GM19438 (cell line): ENCODE measurements at regions not wholly inside any gene's neighbourhood (a gene's known extent, or its start where the extent isn't known, plus 50 kb on each side); places are given as distances from the start of the nearest gene placed in this dataset.
"Not testable (repeated sequence)": the region's sequence is repeated elsewhere in the genome, so short reads cannot be mapped to it uniquely, and the experiment has no call there.

Source experiments
- ATAC-seq: cut with Tn5 transposase; IDR thresholded peaks from one replicate; pipeline ENCODE4 v1.9.1; 2021; ENCODE audit warnings: low read depth; ENCODE audit not compliant: unreplicated experiment

DNA sequence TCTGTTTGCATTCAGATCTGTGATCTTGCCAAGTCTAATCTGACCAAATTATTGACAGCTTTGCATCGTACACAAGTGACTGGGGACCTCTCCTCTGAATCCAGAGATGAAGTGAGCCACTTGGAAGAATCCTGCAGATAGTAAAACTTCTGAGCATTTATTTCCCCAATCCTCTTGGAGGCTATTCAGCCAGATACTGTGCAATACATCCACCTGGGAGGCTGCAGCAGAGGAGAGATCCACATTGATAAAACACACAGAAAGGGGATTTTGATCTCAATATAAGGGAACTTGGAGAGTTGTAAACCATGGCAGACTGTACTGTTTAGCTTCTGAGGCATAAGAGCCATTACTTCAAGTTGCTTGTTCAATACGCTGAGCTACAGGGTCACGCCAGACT lies 654.6 kb downstream of the MTRR start:
- ATAC-seq, result no peak

DNA sequence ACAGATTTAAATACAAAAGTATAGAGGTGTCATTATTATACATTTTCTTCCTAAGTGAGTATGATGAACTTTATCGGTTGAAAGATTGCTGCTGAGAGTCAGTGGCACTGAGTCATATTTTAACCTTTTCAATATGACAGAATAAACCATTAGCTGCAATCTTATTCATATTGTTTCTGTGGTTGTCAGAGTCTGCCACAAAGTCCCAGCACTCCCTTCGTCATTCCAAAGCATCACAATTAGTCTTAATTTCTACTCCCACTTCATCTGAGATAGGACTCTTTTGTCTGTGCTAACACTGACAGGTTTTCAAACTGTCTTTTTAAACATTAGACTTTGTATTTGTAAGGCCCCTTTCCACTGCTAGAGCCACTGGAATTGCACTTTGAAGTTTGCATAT lies 656.9 kb downstream of the MTRR start:
- ATAC-seq, result no peak

DNA sequence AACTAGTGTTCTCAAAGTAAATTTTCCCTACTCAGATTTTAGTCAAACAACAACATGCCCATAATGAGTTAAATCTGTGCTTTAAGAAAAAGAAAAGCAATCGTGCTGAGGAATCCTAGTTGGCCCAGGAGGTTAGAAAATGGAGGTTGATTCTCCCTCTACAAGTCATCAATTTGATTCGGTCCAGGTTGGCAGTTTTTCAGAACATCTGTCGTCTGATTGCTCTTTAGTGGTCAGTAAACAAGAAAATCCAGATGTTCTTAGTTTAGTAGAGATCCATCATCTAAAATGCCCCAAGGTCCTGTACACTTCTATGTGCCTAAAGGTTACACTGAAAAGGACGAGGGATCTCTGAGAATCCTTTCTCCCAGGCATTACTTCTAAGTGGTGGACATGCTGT lies 659.2 kb downstream of the MTRR start:
- no peak for ATAC-seq

DNA sequence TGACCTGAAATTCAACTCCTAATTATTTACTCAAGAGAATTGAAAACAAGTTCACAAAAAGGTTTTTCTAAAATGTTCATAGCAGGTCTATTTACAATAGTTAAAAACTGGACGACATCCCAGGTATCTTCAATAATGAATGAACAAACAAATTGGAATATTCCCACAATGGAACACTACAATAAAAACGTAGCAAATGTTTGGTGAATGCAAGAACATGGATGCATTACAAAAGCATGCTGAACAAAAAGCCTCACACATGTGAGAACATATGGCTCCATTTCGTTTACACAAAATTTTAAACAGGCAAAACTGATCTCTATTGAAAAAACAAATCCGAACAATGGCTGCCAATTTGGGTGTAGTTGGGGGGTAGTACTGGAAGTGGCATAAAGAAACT lies 669.9 kb downstream of the MTRR start:
- no peak for ATAC-seq

DNA sequence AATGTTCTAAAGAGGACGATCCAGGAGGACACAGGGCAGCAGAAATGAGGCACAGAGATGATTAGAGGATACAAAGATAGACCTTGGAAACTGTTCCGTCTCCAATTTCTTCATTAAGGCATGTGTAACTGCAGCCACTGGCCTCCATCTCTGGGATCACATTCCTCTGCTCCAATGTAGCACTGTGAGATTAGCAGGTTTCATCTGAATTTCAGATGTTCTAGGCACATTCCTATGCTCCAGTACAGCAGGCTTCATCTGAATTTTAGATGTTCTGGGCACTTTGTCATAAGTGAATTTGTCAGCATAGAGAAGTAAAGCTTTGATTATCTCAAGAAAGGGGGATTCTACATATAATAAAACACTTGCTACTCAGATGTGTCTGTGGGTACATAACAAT lies 671.4 kb downstream of the MTRR start:
- ATAC-seq, result no peak

DNA sequence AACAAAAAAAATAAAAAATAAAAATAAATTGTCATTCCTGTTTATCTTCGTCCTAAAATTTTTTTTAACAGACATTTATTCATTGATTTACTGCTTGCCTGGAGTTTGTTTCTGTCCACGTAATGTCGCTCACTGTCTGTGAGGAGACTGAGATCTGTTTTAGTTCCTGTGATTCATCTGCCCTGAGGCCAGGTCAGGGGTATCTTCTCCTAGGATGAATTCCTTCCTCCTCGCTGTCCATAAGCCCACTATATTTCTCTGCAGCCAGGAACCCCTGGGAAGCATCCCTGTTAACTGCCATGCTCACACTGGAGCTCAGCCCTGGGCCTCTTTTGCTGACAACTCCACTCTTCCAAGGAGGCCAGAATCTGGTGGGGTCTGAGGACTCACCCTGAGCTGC lies 682.0 kb downstream of the MTRR start:
- no peak for ATAC-seq

DNA sequence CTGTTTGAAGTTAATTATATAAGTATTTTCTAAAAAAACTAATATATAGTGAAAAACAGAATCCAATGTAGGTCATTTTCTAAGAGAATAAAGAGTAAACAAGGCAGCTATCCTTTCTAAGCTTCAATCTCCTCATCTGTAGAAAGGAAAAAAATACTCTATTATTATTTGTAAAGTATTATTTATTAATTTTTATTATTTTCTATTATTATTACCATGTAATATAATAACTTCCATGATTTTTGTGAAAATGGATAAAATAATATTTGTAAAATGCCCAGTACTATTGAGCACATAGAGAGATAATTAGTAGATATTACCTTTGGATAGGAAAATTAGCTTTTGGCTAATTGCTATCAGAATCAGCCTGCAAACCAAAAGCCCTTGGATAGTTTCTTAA lies 684.4 kb downstream of the MTRR start:
- ATAC-seq, result no peak

DNA sequence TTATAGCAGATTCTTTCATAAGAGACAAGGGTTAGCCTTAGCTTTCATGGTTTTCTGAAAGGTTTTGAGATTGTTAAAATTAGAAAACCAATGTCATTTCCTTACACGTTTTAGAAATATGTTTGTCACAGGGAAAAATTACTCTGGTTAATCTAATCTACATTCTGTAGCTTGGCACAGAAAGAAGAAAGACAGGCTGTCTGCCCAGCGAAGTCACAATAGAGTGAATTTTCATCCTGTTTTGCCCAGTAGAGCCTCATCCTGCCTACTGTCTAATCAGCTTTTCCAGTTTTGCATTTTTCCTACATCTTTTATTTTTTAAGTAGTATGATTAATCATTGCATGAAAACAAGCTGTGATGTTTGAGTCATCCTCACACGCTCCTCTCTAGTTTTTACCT lies 688.8 kb downstream of the MTRR start:
- ATAC-seq, result no peak

DNA sequence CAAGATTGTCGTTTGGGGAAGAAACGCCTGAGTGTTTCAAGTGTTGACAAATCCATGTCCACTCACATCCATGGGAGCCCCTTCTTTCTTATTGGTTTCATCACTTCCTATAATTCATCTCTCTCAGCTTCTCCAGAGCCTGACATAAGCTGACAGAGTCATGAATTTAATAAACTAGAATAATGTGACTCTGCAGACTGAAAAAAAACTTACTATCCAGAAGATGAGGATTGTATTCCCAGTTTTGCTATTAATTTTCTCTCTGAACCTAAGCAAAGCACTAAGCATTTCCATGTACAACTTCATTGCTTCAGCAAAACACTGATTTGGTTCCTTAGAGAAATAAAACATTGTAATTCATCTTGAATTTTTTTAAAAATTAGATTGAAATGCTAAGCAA lies 691.8 kb downstream of the MTRR start:
- no peak for ATAC-seq

DNA sequence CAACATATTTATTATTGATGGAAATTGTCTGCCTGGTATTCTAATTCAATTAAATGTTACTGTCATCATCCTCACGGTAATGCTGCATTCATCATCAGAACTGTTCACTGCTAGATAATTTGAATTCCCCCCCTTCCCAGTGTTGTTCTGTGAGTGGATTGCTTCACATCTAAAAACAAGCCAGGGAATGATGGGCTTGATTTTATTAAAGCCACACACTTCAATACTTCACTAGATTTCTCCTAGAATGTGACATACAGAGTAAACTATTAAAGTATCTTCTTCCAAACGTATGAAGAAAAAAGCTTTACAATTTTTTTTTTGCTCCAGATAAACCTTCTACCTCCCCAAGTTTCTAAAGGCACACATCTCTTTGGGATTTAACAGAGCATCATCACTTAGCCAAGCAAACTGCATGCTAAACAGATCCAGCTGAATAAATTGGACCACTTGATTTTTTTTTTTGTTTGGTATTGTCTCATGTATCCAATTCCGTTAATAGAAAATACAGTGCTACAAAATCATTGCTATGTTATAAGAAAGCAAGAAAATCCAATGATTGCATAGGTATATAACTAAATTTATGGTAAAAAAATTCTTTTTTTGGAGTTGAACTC lies 692.4 kb downstream of the MTRR start:
- ATAC-seq, result no peak

DNA sequence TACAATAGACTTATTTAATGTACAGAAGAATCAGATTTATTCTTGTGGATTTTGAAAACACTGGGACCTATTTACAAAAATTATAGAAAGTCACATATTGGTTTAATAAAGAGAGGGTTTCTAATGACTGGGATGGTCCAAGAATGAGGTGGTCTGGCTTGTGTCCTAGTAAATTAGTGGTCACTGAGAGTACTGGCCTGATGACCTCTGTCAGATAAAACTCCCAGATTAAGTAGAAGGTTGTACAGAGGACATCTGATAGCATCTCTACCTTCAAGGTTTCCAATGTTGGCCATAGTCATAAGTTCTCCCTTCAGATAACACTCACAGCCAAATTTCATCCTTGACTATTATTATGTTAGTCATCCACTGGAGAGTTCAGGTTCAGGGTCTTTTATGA lies 692.9 kb downstream of the MTRR start:
- no peak for ATAC-seq

DNA sequence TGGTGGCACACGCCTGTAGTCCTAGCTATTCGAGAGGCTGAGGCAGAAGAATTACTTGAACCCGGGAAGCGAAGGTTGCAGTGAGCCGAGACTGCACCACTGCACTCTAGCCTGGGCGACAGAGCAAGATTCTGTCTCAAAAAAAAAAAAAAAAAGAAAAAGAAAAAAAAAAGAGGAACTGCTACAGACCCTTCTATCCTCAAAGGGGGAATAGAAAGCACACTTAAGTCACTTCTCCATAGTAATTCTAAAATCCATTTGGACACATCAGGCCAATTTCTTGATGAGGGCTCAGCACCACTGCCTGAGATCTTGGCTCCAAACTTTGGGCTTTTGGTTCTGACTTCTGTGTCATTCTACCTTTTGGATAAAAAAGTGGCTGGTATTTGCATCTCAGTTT lies 694.6 kb downstream of the MTRR start:
- ATAC-seq, result not testable (repeated sequence)

DNA sequence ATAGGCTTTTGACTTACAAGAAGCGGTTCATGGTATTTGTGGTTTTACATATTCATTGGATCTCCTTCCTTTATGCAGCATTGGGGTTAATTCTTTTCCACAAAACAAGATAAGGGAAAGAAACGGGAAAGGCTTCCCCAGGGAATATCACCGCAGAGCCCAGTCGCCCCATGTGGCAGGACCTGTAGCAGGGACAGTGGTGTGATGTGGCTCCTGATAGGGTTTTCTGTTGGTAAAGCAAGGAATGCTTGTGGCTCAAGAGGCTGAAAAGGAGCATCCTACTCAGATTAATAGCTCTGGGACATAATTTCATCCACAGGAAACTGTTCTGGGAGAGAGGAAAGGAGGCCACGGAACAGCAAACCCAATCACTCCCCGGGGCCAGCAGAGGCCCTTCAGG lies 699.9 kb downstream of the MTRR start:
- no peak for ATAC-seq

DNA sequence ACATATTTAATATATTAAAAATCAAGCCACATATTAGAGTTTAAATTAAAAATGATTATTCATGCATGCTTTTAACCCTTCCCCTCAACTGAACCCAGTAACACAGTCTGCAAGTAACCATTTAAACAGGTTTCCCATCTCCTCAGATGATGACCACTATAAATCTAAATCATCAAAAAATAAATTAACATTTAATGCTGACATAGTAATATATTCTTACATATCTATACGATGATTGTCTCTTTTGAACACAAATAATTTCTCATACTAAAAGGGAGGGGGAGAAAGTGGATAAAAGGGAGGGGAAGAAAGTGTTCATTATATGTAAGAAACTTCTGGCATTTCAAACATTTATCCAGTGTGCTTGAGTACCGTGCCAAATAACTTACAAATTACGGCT lies 701.6 kb downstream of the MTRR start:
- no peak for ATAC-seq

DNA sequence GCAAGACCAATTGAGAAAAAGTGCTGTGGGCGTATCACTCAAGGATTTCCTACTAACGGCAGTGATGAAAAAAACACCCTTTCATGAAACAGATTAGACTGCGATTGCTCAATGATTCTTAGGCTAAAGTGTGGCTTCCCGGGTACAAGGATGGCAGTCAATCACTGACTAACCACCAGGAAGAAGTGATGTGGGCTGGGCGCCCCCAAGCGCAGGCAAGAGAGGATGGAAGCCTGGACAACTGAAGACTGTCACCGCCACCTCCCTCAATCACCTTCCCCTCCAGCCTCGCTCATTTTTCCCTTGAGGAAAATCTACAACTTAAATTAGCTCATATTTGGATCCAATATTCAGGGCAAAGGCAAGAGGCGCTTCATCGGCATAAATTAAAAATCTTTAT lies 707.2 kb downstream of the MTRR start:
- no peak for ATAC-seq

DNA sequence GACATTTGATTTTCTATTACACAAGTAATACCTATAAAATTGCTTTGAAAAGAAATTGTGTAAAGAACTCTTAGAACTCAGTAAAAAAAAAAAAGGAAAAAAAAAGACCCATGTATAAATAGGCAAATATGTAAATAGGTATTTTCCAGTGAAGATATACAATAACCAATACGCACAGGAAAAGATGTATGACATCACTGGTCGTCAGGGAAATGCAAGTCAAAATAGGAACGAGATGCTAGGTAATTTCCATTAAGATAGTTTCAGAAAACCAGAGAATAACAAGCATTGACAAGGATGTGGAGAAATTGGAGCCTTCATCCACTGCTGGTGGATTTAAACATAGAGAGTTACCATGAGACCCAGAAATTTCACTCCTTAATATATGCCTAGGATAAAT lies 708.8 kb downstream of the MTRR start:
- no peak for ATAC-seq

DNA sequence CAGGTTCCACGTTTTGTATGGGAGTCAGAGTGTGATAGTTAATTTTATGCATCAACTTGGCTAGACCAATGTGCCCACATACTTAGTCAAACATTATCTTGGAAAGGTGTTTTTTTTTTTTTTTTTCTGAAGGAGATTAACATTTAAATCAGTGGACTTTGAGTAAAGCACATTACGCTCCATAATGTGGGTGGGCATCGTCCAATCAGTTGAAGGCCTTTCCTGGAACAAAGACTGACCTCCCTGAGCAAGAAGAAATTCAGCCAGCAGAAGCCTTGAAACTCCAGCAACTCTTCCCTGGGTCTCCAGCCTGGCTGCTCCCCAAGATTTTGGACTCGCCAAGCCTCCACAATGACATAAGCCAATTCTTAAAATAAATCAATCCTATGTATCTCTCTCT lies 711.4 kb downstream of the MTRR start:
- no peak for ATAC-seq

DNA sequence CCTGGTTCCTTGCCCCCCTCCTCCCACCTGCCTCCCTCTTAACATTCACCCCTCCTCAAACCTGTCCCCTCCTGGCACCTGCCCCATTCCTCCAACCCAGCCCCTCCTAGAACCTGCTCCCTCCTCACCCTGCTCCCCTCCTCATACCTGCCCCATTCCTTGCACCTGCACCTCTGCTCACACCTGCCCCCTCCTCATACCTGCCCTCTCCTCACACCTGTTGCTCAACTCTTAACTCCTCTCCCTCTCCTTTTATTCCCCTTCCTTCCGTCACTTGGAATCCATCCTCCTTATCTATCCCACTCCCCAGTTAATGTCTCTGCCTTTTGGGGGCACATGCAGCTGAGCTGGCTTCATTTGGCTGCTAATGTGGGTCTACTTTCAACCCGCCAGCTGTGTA lies 712.1 kb downstream of the MTRR start:
- no peak for ATAC-seq

DNA sequence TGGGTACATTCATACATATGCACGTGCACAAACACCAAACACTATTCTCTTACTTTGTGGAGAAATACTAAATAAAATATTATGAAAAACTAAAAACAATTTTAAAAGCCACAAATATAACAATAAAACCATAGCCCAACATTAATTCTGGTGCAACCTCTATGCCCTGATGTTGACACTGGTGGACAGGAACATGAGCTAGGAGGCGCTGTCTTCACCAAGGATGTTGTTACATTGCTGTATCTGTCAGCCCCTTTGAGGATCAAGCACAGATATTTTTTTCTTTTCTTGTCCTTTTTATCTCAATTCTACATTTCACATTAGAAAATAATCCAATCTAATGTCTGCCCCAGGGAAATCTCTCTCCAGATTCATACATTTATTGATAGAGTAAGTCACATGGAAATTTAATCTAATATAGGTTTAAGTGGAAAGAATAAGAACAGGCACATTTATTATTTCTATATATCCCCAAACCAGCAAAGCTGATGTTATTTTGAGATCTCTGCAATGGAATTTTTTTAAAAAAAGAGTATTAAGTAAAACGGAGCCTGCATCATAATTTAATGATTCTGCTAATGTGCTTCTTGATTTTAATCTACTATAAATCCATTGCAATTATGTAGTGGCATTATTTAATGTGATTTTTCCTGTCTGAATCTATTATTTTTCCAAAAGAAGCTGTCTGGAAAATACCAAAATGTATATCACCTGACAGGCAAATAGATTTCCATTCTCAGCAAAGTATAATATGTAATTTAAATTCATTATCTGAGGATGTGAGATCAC lies 716.5 kb downstream of the MTRR start:
- ATAC-seq, result no peak

DNA sequence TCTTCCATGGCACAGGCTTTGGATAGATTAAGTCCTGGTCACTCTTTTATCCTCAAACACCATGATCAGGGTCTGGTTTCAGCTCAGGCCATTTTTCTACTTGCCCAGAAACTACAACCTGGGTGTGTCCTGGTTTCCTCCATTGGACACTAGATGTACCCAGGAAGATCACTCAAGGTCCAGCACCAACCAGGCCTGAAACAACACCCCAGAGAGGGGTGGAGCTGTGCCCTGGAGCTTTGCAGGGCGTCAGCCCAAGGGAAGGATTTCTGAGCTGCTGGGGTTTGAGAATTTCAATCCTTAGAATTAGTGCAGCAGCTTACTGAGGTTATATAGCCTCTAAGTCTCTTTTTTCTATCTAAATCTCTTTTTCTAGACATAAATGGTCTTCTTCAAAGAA lies 722.0 kb downstream of the MTRR start:
- ATAC-seq, result no peak

DNA sequence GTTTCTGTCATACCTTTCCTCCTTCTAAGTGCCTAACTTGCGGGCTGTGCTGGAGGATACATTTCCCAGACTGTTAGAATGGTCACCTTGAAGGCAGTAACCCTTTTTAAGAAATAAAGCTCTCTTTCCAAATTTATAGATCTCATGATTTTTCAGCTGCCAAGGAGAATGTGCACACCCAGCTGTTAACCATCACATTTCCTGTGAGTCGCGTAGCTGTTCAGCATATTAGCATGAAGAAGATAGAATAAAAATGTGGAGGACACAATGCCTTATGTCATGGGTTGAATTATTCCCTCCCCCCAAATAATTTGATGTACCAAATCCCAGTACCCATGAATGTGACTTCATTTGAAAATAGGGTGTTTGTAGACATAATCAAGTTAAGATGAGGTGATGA lies 729.4 kb downstream of the MTRR start:
- ATAC-seq, result no peak

DNA sequence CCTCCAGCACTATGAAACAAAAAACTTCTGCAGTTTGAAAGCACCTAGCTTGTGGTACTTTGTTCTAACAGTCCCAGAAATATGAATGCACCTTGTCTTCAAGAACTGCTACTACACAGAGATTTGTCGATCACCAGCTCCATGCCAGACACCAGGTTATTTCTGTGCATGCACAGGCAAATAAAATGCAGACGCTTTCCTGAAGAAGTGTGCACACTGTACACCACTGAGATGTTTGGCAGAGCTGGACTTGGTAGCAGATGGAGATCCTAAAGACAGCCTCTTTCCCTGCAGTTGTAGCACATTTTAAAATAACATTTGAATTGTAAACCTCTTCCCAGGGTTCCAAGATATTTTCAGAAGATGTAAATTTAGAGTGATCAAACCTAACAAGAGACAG lies 730.0 kb downstream of the MTRR start:
- ATAC-seq, result no peak

DNA sequence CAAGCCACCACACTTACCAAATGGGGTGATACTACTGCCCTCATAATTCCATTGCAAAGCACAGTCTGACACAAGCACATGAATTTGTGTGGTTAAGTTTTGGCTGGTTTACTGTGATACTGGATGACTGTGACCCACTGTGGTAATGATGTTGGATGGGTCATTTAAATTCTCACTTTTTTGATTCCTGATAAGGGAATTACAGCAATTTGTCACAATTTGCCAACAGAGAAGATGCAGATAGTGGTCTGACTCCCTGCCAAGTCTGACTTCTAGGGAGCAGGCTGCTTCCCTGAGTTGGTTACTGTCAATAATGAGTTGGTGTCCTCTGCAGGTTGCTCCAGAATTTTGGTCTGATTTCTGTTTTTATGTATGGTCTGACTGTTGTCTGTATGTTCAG lies 731.9 kb downstream of the MTRR start:
- no peak for ATAC-seq
